Dermis blood vessel endothelial cell (primary cell): ENCODE measurements at regions not wholly inside any gene's neighbourhood (a gene's known extent, or its start where the extent isn't known, plus 50 kb on each side); places are given as distances from the start of the nearest gene placed in this dataset.
"Not testable (repeated sequence)": the region's sequence is repeated elsewhere in the genome, so short reads cannot be mapped to it uniquely, and the experiment has no call there.

Experiments used
- DNase-seq: peaks from one replicate; pipeline ENCODE4 v3.0.0; 2010

GRCh38 chr1:95797761-95798160, 563.8 kb downstream of the RWDD3 start:
- not testable (repeated sequence) for DNase-seq

- DNase-seq: no peak
Measured at GRCh38 chr1:95806171-95806570, 572.2 kb downstream of the RWDD3 start.

- no peak for DNase-seq
Measured at GRCh38 chr1:95809391-95809790, 575.4 kb downstream of the RWDD3 start.

- DNase-seq: no peak
Measured at GRCh38 chr1:95815511-95815910, 581.5 kb downstream of the RWDD3 start.

- DNase-seq: no peak
Measured at GRCh38 chr1:95829556-95829955, 595.5 kb downstream of the RWDD3 start.

- DNase-seq: no peak
Measured at GRCh38 chr1:95832370-95832769, 598.4 kb downstream of the RWDD3 start.

- no peak for DNase-seq
Measured at GRCh38 chr1:95849439-95849838, 615.4 kb downstream of the RWDD3 start.

GRCh38 chr1:95850165-95850649, 616.2 kb downstream of the RWDD3 start:
- DNase-seq: no peak

GRCh38 chr1:95850763-95851162, 616.8 kb downstream of the RWDD3 start:
- no peak for DNase-seq

- no peak for DNase-seq
Measured at GRCh38 chr1:95852483-95853070, 618.6 kb downstream of the RWDD3 start.

GRCh38 chr1:95854457-95854856, 620.4 kb downstream of the RWDD3 start:
- no peak for DNase-seq

- no peak for DNase-seq
Measured at GRCh38 chr1:95863086-95863485, 629.1 kb downstream of the RWDD3 start.

- no peak for DNase-seq
Measured at GRCh38 chr1:95865769-95866168, 631.8 kb downstream of the RWDD3 start.

GRCh38 chr1:95876276-95876675, 642.3 kb downstream of the RWDD3 start:
- no peak for DNase-seq

- no peak for DNase-seq
Measured at GRCh38 chr1:95879498-95880050, 645.6 kb downstream of the RWDD3 start.

- DNase-seq: no peak
Measured at GRCh38 chr1:95888941-95889390, 655.0 kb downstream of the RWDD3 start.

- no peak for DNase-seq
Measured at GRCh38 chr1:95889400-95889799, 655.4 kb downstream of the RWDD3 start.

GRCh38 chr1:95893921-95894320, 659.9 kb downstream of the RWDD3 start:
- DNase-seq: no peak

GRCh38 chr1:95903060-95903459, 669.0 kb downstream of the RWDD3 start:
- no peak for DNase-seq

- no peak for DNase-seq
Measured at GRCh38 chr1:95905818-95906395, 671.9 kb downstream of the RWDD3 start.

GRCh38 chr1:95911739-95912138, 677.7 kb downstream of the RWDD3 start:
- DNase-seq: not testable (repeated sequence)

- DNase-seq: peak; percentile 1
Measured at GRCh38 chr1:95916616-95917015, 682.6 kb downstream of the RWDD3 start.

GRCh38 chr1:95924684-95925083, 690.7 kb downstream of the RWDD3 start:
- DNase-seq: no peak

GRCh38 chr1:95926331-95926730, 692.3 kb downstream of the RWDD3 start:
- no peak for DNase-seq
